Chondrocyte (in vitro differentiated cells): ENCODE measurements at regions not wholly inside any gene's neighbourhood (a gene's known extent, or its start where the extent isn't known, plus 50 kb on each side); places are given as distances from the start of the nearest gene placed in this dataset.

ENCODE experiments used
- DNase-seq: peaks from one replicate; pipeline ENCODE4 v3.0.0; 2021; ENCODE audit warnings: mixed read lengths, low spot score
- H3K27ac Mint-ChIP-seq: one replicate; pipeline ENCODE4 v1.8.0; 2021; ENCODE audit warnings: mild to moderate bottlenecking, moderate library complexity, mixed read lengths; ENCODE audit not compliant: unreplicated experiment
- H3K27me3 Mint-ChIP-seq: 2 replicates; pipeline ENCODE4 v1.8.0; 2021; ENCODE audit warnings: low read depth, mixed read lengths
- H3K36me3 Mint-ChIP-seq: 2 replicates; pipeline ENCODE4 v1.8.0; 2021; ENCODE audit warnings: low read depth, mixed read lengths
- H3K4me1 Mint-ChIP-seq: 2 replicates; pipeline ENCODE4 v1.8.0; 2021; ENCODE audit warnings: low read depth, mild to moderate bottlenecking, mixed read lengths
- H3K4me3 Mint-ChIP-seq: one replicate; pipeline ENCODE4 v1.8.0; 2021; ENCODE audit warnings: mild to moderate bottlenecking, moderate library complexity, mixed read lengths; ENCODE audit not compliant: unreplicated experiment
- H3K9me3 Mint-ChIP-seq: 2 replicates; pipeline ENCODE4 v1.8.0; 2021; ENCODE audit warnings: low read depth, mixed read lengths
- TF ChIP-seq, protein P1 (sequence below): fragments of 200-600 bp; sonication (generic); IDR thresholded peaks from 2 replicates; pipeline ENCODE4 v1.5.0; 2021; ENCODE audit warnings: antibody characterized with exemption, mild to moderate bottlenecking, moderate library complexity

DNA sequence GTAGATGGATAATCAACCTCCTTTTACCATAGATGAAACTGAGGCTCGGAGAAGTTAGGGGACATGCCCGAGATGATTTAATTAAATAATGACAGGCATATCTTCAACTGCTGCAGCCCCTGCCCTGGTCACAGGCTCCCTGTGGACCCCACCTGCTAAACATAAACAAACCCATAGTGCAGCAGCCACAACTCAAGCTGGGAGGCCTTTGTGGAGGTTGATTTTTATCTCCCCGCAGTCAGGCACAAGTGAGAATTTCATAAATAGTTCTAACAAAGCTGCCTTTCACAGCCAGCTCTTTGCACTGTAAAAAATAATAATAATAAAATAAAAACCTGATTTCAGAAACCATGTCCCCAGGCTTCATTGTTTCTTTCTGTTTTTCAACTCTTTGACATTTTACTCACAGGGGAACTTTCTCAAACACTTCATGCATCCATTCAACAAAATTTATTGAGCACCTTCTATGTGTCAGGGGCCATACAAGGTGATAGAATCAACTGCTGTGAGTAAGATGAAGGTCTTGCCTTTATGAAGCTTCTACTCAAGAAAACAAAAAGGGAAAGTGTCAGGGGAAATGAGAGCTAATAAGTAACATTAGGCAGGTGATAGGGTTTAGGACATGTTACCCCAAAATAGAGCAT, 393.6 kb upstream of the PROK2 start:
- Mint-ChIP-seq H3K9me3 (peaks cover 2% of the 10 kb centered on the region), H3K36me3 (no peaks in the 10 kb centered on the region), H3K4me3 (no peak overlapping the region), H3K4me1 (peaks cover 33% of the 10 kb centered on the region), H3K27ac (no peak overlapping the region), H3K27me3 (peaks cover 15% of the 10 kb centered on the region)
- TF ChIP-seq, protein P1, sequence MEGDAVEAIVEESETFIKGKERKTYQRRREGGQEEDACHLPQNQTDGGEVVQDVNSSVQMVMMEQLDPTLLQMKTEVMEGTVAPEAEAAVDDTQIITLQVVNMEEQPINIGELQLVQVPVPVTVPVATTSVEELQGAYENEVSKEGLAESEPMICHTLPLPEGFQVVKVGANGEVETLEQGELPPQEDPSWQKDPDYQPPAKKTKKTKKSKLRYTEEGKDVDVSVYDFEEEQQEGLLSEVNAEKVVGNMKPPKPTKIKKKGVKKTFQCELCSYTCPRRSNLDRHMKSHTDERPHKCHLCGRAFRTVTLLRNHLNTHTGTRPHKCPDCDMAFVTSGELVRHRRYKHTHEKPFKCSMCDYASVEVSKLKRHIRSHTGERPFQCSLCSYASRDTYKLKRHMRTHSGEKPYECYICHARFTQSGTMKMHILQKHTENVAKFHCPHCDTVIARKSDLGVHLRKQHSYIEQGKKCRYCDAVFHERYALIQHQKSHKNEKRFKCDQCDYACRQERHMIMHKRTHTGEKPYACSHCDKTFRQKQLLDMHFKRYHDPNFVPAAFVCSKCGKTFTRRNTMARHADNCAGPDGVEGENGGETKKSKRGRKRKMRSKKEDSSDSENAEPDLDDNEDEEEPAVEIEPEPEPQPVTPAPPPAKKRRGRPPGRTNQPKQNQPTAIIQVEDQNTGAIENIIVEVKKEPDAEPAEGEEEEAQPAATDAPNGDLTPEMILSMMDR: no peak
- DNase-seq: no peak

DNA sequence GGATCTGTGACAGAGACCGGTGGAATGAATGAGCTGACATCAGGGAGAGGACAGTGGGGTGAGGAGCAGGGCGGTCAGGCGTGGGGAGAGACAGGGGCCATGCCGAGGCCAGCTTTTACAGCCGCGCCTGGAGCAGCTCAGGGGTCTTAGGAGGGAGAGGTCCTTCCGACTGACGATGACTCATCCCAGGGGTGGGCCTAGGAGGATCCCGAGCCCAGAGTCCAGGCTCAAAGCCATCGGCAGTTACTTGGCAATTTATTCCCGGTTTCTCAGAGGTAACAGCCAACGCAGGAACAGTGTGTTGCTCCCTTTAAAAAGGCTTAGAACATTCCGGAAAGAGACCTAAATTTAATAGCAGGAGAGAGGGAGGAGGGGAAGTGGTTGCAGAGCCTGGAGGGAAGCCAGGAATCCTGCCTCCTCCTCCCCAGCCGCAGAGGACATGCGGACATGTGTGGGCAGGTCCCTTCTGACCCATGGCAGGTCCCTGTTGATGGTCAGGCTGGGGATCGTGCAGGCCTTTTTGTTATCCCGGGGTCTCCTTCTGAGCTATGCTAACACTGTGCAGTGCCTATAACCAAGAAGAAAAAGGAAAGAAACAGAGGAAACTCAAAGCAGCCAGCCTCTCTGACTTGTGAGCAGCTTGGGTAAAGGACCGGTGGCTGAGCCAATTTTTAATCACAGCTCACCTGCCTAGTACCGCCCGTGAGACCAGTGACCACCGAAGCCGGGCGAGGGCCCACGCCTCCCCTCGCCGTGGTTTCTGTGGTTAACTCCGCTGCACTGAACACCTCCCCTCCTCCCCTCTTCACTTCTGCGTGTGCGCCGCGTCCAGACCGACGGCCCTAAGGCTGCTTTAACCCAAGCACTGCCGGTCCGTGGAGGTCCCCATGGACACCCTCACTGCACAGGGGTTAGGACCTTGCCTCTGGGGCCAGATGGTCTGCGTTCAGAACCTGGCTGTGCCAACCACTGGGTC, 392.4 kb upstream of the PROK2 start:
- no peaks in the 10 kb centered on the region for H3K9me3 Mint-ChIP-seq
- H3K4me1 Mint-ChIP-seq: peaks cover 43% of the 10 kb centered on the region

DNA sequence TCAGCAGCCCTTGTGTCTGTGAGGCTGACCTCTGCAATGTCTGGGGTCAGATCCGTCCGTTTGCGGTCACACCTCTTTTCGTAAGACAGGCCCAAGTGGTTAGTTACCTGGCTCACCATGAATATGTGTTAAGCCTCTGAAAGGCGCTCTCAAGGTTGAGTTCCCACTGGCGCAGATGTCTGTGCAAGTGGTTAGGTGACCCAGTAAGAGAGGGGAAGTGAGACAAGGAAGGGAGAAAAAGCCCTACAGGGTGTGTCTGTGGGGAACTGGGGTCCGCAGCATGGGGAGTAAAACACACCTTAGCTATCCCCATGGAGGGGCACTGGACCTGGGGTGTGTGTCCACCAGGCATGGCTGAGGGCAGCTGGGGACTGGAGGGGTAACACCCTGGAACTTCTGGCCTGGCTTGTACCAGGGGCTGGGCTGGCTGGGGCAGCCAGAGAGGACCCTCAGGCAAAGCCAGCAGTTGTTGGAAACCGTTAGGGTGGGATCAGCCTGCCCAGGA, 391.6 kb upstream of the PROK2 start:
- Mint-ChIP-seq H3K9me3 (no peaks in the 10 kb centered on the region), H3K27me3 (peaks cover 7% of the 10 kb centered on the region), H3K4me1 (peaks cover 50% of the 10 kb centered on the region), H3K36me3 (no peaks in the 10 kb centered on the region), H3K27ac (peak overlapping the region; percentile 19), H3K4me3 (no peak overlapping the region)
- DNase-seq: no peak
- TF ChIP-seq, protein P1: no peak

More for the DNA sequence above, 392.4 kb upstream of the PROK2 start:
- peaks cover 14% of the 10 kb centered on the region for H3K27me3 Mint-ChIP-seq
- no peak for DNase-seq
- peak overlapping the region; percentile 51 for H3K4me3 Mint-ChIP-seq
- no peaks in the 10 kb centered on the region for H3K36me3 Mint-ChIP-seq
- TF ChIP-seq, protein P1: no peak
- H3K27ac Mint-ChIP-seq: peak overlapping the region; percentile 59

DNA sequence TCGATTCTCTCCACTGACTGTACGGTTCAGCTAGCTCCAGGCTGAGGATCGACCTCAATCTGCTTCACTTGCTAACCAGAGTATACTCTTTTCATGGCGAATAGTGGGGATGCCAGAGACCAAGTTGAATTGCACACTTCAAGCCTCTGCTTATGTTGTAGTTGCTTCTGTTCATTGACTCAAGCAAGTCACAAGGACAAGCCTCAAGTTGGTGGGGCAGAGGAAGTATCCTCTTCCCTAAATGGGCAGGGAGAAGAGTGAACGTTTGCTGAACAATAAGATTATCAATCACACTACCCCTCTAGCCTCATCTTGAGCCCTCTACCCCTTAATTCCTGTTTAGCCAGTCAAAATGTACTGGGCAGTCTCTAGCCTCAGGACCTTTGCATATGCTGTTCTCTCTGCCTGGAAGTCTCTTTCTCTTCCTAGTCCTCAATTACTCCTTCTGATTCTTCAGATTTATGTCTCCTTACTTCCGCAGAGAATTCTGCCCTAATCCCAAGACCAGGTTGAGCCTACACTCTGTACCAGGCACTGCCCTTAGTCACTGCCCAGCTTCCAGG, 390.4 kb upstream of the PROK2 start:
- Mint-ChIP-seq H3K27ac (no peak overlapping the region), H3K9me3 (no peaks in the 10 kb centered on the region), H3K36me3 (no peaks in the 10 kb centered on the region), H3K27me3 (peaks cover 2% of the 10 kb centered on the region), H3K4me1 (peaks cover 56% of the 10 kb centered on the region), H3K4me3 (no peak overlapping the region)
- DNase-seq: no peak
- TF ChIP-seq, protein P1: no peak

DNA sequence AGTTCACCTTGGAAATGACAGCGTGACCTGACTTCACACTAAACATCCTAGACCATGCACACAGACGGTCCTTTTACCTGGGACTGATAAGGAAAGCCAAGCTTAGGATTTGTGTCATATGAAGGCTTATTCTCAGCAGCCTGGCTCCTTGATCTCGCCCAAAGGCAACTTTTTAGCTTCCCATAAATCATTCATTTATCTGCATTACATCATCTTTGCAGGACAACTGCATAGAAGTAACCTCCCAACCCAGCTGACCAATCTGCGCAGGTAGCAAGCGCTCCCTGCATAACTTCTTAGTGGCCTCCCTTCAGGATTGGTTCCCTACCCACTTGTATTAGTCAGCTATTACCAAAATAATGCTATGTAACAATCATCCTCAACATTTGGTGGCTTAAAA, 389.9 kb upstream of the PROK2 start:
- H3K36me3 Mint-ChIP-seq: no peaks in the 10 kb centered on the region
- no peak for DNase-seq
- no peak overlapping the region for H3K27ac Mint-ChIP-seq
- H3K27me3 Mint-ChIP-seq: peaks cover 2% of the 10 kb centered on the region
- TF ChIP-seq, protein P1: no peak
- H3K9me3 Mint-ChIP-seq: no peaks in the 10 kb centered on the region
- H3K4me1 Mint-ChIP-seq: peaks cover 56% of the 10 kb centered on the region
- no peak overlapping the region for H3K4me3 Mint-ChIP-seq
